HCT116 (cell line): ENCODE measurements at regions not wholly inside any gene's neighbourhood (a gene's known extent, or its start where the extent isn't known, plus 50 kb on each side); places are given as distances from the start of the nearest gene placed in this dataset.

Source experiments
- ATAC-seq: fragments of 200-7000 bp; cut with Tn5 transposase; 2 replicates; pipeline ENCODE4 v1.9.1; 2020; ENCODE audit warnings: mild to moderate bottlenecking, moderate library complexity
- BruUV-seq: library from RNA; stranded (reverse); fragments of 400-500 nt; replicated peaks from 2 replicates; lab custom pipeline; 2021; lab: Mats Ljungman, UMichigan
- CTCF ChIA-PET: fragments of 300-600 bp; sonication (Branson Sonifier 250); formaldehyde crosslinking; loops from one replicate; lab custom pipeline; 2021; ENCODE audit warnings: antibody characterized with exemption; lab: Charles Lee
- POLR2A ChIA-PET: fragments of 300-600, 350-600 bp; sonication (Branson Sonifier 250); formaldehyde crosslinking; loops from one replicate; lab custom pipeline; 2021; ENCODE audit warnings: antibody characterized with exemption; lab: Charles Lee
- RAD21 ChIA-PET, 2 experiments: fragments of 300-600 bp; sonication (Branson Sonifier 250); formaldehyde crosslinking; loops; one replicate each; lab custom pipeline; 2023; ENCODE audit warnings: low total read pairs in 2 of 2; ENCODE audit not compliant: uncharacterized antibody in 2 of 2, unreplicated experiment in 2 of 2, low non-redundant PET in 1 of 2; lab: Charles Lee
- DNase-seq: peaks from one replicate; pipeline ENCODE4 v3.0.0-alpha.2; 2010; ENCODE audit warnings: low read depth, low spot score
- H2AFZ ChIP-seq: fragments of 200-600 bp; shearing (Covaris generic), sonication (generic); 2 replicates; pipeline ENCODE4 v1.6.1; 2017; ENCODE audit warnings: low read depth, mixed run types, mixed read lengths, antibody characterized with exemption, low read length; ENCODE audit not compliant: poor library complexity, severe bottlenecking
- H3K27ac ChIP-seq: 2 replicates; pipeline ENCODE4 v1.5.1; 2012; ENCODE audit warnings: low read depth, low read length
- H3K27me3 ChIP-seq: fragments of 200-600 bp; sonication (generic); 2 replicates; pipeline ENCODE4 v1.6.1; 2016; ENCODE audit warnings: mixed run types, low read length, mixed read lengths; ENCODE audit not compliant: insufficient read depth
- H3K36me3 ChIP-seq, 2 experiments: fragments of 200-500 bp in 1 of 2; fragments of 200-600 bp in 1 of 2; sonication (Bioruptor generic) in 1 of 2; sonication (generic) in 1 of 2; 2 replicates each; pipeline versions ENCODE4 v1.5.1 to v1.6.1; 2014 to 2016; ENCODE audit warnings: low read length in 2 of 2, inconsistent platforms in 1 of 2, mixed read lengths in 1 of 2, mixed run types in 1 of 2; ENCODE audit not compliant: insufficient read depth in 2 of 2, control insufficient read depth in 1 of 2
- H3K4me1 ChIP-seq, 2 experiments: fragments of 200-600 bp in 1 of 2; sonication (generic) in 1 of 2; 2 replicates each; pipeline versions ENCODE4 v1.5.1 to v1.6.1; 2012 to 2017; ENCODE audit warnings: low read length in 2 of 2, inconsistent platforms in 1 of 2, mild to moderate bottlenecking in 1 of 2, mixed read lengths in 1 of 2, mixed run types in 1 of 2, moderate library complexity in 1 of 2; ENCODE audit not compliant: insufficient read depth in 2 of 2, control insufficient read depth in 1 of 2
- H3K4me2 ChIP-seq: fragments of 200-600 bp; sonication (generic); 2 replicates; pipeline ENCODE4 v1.6.1; 2017; ENCODE audit warnings: mixed run types, low read length, mixed read lengths
- H3K4me3 ChIP-seq, 2 experiments: fragments of 200-600 bp in 1 of 2; sonication (generic) in 1 of 2; replicated peaks in 1 of 2; 2 replicates each; pipeline ENCODE4 v1.5.1; 2011 to 2016; ENCODE audit warnings: low read length in 2 of 2, control low read depth in 1 of 2, low read depth in 1 of 2, mild to moderate bottlenecking in 1 of 2, mixed read lengths in 1 of 2, mixed run types in 1 of 2
- H3K79me2 ChIP-seq: fragments of 200-600 bp; sonication (generic); 2 replicates; pipeline ENCODE4 v1.6.1; 2017; ENCODE audit warnings: mild to moderate bottlenecking, mixed run types, low read length, moderate library complexity, mixed read lengths; ENCODE audit not compliant: insufficient read depth
- H3K9ac ChIP-seq: fragments of 200-600 bp; sonication (generic); 2 replicates; pipeline ENCODE4 v1.6.1; 2016; ENCODE audit warnings: low read length, mixed read lengths
- H3K9me2 ChIP-seq: fragments of 200-600 bp; sonication (generic), shearing (Covaris generic); 2 replicates; pipeline ENCODE4 v1.6.1; 2017; ENCODE audit warnings: mixed run types, mild to moderate bottlenecking, moderate library complexity; ENCODE audit not compliant: insufficient read depth
- H3K9me3 ChIP-seq, 2 experiments: fragments of 200-500 bp in 1 of 2; fragments of 200-600 bp in 1 of 2; sonication (Bioruptor generic) in 1 of 2; sonication (generic) in 1 of 2; 2 replicates each; pipeline ENCODE4 v1.6.1; 2014 to 2017; ENCODE audit warnings: low read length in 2 of 2, mixed read lengths in 2 of 2, inconsistent platforms in 1 of 2, low read depth in 1 of 2, mild to moderate bottlenecking in 1 of 2, mixed run types in 1 of 2, moderate library complexity in 1 of 2; ENCODE audit not compliant: control insufficient read depth in 1 of 2, insufficient read depth in 1 of 2
- H4K20me1 ChIP-seq: fragments of 200-600 bp; sonication (generic), shearing (Covaris generic); 2 replicates; pipeline ENCODE4 v1.6.1; 2017; ENCODE audit warnings: mixed run types, mild to moderate bottlenecking, moderate library complexity; ENCODE audit not compliant: insufficient read depth
- EGR1 ChIP-seq: IDR thresholded peaks from 2 replicates; pipeline ENCODE4 v1.6.1; 2012; ENCODE audit warnings: low read depth
- EZH2 ChIP-seq: fragments of 200-600 bp; sonication (generic); IDR thresholded peaks from 2 replicates; pipeline ENCODE4 v1.6.1; 2017; ENCODE audit warnings: antibody characterized with exemption, mixed run types
- EZH2phosphoT487 ChIP-seq: fragments of 200-600 bp; IDR thresholded peaks from 2 replicates; pipeline ENCODE4 v1.6.1; 2018; ENCODE audit warnings: antibody characterized with exemption, borderline replicate concordance
- JUND ChIP-seq: IDR thresholded peaks from 2 replicates; pipeline ENCODE4 v1.6.1; 2012
- SIN3A ChIP-seq: IDR thresholded peaks from 2 replicates; pipeline ENCODE4 v1.6.1; 2012; ENCODE audit warnings: low read depth
- TCF7L2 ChIP-seq: IDR thresholded peaks from 2 replicates; pipeline ENCODE4 v1.7.0; 2011; ENCODE audit warnings: borderline replicate concordance, inconsistent platforms; ENCODE audit not compliant: insufficient read depth, insufficient read length; ENCODE audit errors: extremely low read depth
- YY1 ChIP-seq: IDR thresholded peaks from 2 replicates; pipeline ENCODE4 v1.6.1; 2011; ENCODE audit warnings: low read length, low read depth, moderate library complexity, mild to moderate bottlenecking; ENCODE audit not compliant: insufficient replicate concordance; ENCODE audit errors: extremely low read depth
- ZFX ChIP-seq: fragments of 450-650 bp; IDR thresholded peaks from 2 replicates; pipeline ENCODE4 v1.6.1; 2017
- intact Hi-C: fragments of 100-400 bp; cut with micrococcal nuclease; formaldehyde crosslinking; loops from 2 replicates; pipeline ENCODE4 v1.10.0; 2022
- TF ChIP-seq, protein P1 (sequence below): IDR thresholded peaks from 2 replicates; pipeline ENCODE4 v1.6.1; 2011; ENCODE audit warnings: mild to moderate bottlenecking, low read length, moderate library complexity; ENCODE audit not compliant: insufficient replicate concordance; ENCODE audit errors: extremely low read depth
- TF ChIP-seq, protein P2 (sequence below): IDR thresholded peaks from 2 replicates; pipeline ENCODE4 v1.6.1; 2012
- TF ChIP-seq, protein P3 (sequence below): IDR thresholded peaks from 2 replicates; pipeline ENCODE4 v1.6.1; 2012; ENCODE audit warnings: low read depth

DNA sequence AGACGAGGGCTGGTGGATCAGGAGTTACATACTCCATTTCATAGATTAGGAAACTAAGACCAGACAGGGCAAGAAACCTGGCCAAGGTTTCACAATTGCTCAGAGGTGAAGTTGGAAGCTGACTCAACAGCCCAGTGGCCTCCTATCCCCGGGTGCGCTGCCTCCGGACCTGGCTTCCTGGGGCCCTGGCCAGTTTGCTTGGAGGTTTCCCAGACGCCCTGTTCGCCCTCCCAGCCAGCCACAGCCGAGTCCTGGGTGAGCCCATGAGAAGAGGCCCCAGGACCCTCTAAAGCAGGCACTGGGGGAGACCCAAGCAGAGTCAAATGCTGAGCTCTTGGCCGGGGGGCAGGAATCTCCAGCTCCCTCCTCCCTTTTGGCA, 180.1 kb downstream of the ZBTB18 start:
- Histone ChIP-seq H3K9me3 (no peaks in the 10 kb centered on the region), H3K79me2 (no peaks in the 10 kb centered on the region), H3K9me2 (no peaks in the 10 kb centered on the region), H3K4me2 (no peak overlapping the region), H3K4me3 (no peak overlapping the region), H3K36me3 (no peaks in the 10 kb centered on the region), H2AFZ (no peak overlapping the region), H3K4me1 (peaks cover 0 to 4% of the 10 kb centered on the region in 2 experiments; a peak in 1 of 4 replicates), H3K27ac (no peak overlapping the region), H3K27me3 (no peaks in the 10 kb centered on the region), H3K9ac (no peak overlapping the region), H4K20me1 (no peaks in the 10 kb centered on the region)
- POLR2A ChIA-PET: no interaction called here
- TF ChIP-seq JUND (no peak), TCF7L2 (no peak), SIN3A (no peak), YY1 (no peak), EZH2phosphoT487 (no peak), EGR1 (no peak), ZFX (no peak), EZH2 (no peak)
- TF ChIP-seq, protein P1, sequence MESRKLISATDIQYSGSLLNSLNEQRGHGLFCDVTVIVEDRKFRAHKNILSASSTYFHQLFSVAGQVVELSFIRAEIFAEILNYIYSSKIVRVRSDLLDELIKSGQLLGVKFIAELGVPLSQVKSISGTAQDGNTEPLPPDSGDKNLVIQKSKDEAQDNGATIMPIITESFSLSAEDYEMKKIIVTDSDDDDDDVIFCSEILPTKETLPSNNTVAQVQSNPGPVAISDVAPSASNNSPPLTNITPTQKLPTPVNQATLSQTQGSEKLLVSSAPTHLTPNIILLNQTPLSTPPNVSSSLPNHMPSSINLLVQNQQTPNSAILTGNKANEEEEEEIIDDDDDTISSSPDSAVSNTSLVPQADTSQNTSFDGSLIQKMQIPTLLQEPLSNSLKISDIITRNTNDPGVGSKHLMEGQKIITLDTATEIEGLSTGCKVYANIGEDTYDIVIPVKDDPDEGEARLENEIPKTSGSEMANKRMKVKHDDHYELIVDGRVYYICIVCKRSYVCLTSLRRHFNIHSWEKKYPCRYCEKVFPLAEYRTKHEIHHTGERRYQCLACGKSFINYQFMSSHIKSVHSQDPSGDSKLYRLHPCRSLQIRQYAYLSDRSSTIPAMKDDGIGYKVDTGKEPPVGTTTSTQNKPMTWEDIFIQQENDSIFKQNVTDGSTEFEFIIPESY: no peak
- TF ChIP-seq, protein P2, sequence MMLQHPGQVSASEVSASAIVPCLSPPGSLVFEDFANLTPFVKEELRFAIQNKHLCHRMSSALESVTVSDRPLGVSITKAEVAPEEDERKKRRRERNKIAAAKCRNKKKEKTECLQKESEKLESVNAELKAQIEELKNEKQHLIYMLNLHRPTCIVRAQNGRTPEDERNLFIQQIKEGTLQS: no peak
- TF ChIP-seq, protein P3, sequence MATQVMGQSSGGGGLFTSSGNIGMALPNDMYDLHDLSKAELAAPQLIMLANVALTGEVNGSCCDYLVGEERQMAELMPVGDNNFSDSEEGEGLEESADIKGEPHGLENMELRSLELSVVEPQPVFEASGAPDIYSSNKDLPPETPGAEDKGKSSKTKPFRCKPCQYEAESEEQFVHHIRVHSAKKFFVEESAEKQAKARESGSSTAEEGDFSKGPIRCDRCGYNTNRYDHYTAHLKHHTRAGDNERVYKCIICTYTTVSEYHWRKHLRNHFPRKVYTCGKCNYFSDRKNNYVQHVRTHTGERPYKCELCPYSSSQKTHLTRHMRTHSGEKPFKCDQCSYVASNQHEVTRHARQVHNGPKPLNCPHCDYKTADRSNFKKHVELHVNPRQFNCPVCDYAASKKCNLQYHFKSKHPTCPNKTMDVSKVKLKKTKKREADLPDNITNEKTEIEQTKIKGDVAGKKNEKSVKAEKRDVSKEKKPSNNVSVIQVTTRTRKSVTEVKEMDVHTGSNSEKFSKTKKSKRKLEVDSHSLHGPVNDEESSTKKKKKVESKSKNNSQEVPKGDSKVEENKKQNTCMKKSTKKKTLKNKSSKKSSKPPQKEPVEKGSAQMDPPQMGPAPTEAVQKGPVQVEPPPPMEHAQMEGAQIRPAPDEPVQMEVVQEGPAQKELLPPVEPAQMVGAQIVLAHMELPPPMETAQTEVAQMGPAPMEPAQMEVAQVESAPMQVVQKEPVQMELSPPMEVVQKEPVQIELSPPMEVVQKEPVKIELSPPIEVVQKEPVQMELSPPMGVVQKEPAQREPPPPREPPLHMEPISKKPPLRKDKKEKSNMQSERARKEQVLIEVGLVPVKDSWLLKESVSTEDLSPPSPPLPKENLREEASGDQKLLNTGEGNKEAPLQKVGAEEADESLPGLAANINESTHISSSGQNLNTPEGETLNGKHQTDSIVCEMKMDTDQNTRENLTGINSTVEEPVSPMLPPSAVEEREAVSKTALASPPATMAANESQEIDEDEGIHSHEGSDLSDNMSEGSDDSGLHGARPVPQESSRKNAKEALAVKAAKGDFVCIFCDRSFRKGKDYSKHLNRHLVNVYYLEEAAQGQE: no peak
- intact Hi-C loops: no loop called here
- BruUV-seq: no TSS peak
- RAD21 ChIA-PET: no interaction called here
- ATAC-seq (no peak), DNase-seq (no peak)
- CTCF ChIA-PET: no interaction called here
